ENCODE measurements at regions not wholly inside any gene's neighbourhood (a gene's known extent, or its start where the extent isn't known, plus 50 kb on each side); places are given as distances from the start of the nearest gene placed in this dataset.
"Not testable (repeated sequence)": the region's sequence is repeated elsewhere in the genome, so short reads cannot be mapped to it uniquely, and the experiment has no call there.

- no peak for DNase-seq (ENCODE audit: low read depth in 2 of 3, low spot score in 2 of 3)
Measured at GRCh38 chr12:125549171-125549570, 483.9 kb downstream of the AACS start.

GRCh38 chr12:125549836-125550235 lies 484.6 kb downstream of the AACS start:
- no peak for DNase-seq (ENCODE audit: low read depth in 2 of 3, low spot score in 2 of 3)

GRCh38 chr12:125552295-125552694 lies 487.1 kb downstream of the AACS start:
- no peak for DNase-seq (ENCODE audit: low read depth in 2 of 3, low spot score in 2 of 3)

DNA sequence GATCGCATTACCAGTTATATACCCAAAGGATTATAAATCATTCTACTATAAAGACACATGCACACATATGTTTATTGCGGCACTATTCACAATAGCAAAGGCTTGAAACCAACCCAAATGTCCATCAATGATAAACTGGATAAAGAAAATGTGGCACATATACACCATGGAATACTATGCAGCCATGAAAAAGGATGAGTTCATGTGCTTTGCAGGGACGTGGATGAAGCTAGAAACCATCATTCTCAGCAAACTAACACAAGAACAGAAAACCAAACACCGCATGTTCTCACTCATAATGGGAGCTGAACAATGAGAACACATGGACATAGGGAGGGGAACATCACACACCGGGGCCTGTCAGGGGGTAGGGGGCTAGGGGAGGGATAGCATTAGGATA lies 495.8 kb downstream of the AACS start:
- DNase-seq (ENCODE audit: low read depth in 2 of 3, low spot score in 2 of 3): not testable (repeated sequence)

DNA sequence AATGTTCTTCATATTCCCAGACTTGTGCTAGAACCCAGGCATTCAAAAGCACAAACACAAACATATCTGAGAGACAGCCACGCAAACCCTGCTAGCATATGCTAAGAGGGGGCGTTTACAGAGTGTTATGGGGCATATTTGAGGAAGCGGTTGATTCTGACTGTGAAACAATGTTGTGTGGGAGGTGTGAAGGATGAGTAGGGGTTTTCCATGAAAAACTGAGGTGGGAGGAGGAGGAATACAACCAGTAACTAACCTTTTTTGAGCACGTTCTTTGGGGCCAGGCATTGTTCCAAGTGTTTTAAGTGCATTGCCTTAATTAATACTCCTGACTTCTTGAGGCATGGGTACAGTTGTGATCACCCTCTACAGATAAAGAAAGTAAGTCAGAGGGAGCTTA lies 499.5 kb downstream of the AACS start:
- no peak for DNase-seq (ENCODE audit: low read depth in 2 of 3, low spot score in 2 of 3)

GRCh38 chr12:125567581-125567980 lies 502.3 kb downstream of the AACS start:
- no peak for DNase-seq (ENCODE audit: low read depth in 2 of 3, low spot score in 2 of 3)

DNA sequence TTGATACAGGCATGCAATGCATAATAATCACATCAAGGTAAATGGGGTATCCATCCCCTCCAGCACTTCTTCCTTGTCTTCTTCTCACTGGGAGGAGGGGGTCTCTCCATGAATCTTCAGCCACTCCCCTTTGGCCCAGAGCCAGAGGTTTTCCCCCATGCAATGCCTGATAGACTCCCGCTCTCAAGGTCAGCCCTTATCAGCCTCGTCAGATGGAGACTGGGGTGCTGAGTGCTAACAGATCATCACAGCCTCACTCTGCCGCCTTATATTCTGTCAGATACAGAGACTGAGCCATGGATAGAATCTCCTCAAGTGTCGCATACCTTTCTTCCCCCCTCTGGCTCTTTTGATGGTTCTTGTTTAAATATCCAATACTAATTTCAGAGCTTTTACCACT lies 503.1 kb downstream of the AACS start:
- DNase-seq (ENCODE audit: low read depth in 2 of 3, low spot score in 2 of 3): no peak

GRCh38 chr12:125573271-125573670 lies 508.0 kb downstream of the AACS start:
- DNase-seq (ENCODE audit: low read depth in 2 of 3, low spot score in 2 of 3): no peak

DNA sequence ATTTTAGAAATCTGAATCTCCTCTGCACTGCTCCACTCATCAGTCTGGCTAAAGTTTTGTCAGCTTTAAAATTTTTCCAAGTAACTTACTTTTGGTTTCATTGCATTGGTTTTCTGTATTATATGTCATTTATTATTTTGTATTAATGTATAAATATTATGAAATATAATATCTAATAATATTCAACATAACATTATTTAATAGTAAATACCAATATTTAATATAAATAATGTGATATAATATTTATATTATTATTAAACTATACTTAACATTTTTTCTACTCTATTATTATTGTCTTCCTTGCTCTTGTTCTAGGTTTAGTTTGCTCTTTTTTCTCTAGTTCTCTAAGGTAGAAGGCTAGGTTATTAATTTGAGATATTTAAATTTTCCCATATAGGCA lies 512.1 kb downstream of the AACS start:
- DNase-seq (ENCODE audit: low read depth in 2 of 3, low spot score in 2 of 3): no peak

DNA sequence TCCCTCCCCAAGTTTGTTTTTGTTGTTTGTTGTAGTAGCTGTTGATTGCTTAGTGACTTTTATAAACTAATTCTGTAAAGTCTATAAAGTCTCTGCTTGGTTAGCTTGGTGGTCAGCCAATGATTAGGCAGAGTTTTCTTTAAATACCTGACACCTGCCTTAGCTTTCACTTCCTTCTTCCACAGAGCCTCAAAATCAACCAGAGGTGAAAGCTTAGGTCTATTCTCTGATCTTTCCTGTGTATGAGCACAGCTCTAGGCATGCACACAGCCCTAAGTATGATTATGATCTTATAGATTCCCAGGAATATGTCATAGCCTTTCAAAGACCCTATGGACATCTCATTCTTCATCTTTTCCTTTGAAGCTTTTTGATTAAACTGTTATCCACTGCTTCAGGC lies 514.7 kb downstream of the AACS start:
- no peak for DNase-seq (ENCODE audit: low read depth in 2 of 3, low spot score in 2 of 3)

DNA sequence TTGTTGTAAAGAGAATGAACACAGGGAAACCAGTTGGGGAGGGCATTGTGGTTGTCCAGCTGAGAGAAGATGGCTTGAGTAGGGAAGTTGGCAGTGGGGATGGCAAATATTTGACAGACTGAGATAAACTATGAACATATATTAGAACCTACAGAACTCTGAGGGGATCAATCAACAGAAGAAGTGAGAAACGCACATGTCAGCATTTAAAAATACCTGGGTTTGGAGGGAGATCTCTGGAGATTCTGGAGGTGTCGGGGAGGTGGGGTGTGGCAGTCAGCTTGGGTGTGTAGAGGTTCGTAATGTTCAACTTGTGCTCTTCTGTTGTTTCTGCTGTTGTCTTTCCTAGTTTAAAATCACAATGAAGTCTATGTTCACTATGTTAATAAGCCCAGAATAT lies 517.8 kb downstream of the AACS start:
- no peak for DNase-seq (ENCODE audit: low read depth in 2 of 3, low spot score in 2 of 3)

DNA sequence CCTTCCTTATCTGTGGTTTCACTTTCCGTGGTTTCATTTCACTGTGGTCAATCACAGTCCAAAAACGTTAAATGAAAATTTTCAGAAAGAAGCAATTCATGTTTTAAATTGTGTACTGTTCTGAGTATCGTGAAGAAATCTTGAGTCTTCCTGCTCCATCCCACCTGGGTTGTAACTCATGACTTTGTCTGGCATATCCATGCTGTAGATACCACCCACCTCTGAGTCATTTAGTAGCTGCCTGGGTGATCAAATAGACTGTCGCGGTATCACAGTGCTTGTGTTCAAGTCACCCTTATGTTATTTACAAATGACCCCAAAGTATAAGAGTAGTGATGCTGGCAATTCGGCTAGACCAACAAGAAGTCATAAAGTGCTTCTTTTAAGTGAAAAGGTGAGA lies 521.2 kb downstream of the AACS start:
- no peak for DNase-seq (ENCODE audit: low read depth in 2 of 3, low spot score in 2 of 3)

GRCh38 chr12:125593269-125593668 lies 528.0 kb downstream of the AACS start:
- no peak for DNase-seq (ENCODE audit: low read depth in 2 of 3, low spot score in 2 of 3)

DNA sequence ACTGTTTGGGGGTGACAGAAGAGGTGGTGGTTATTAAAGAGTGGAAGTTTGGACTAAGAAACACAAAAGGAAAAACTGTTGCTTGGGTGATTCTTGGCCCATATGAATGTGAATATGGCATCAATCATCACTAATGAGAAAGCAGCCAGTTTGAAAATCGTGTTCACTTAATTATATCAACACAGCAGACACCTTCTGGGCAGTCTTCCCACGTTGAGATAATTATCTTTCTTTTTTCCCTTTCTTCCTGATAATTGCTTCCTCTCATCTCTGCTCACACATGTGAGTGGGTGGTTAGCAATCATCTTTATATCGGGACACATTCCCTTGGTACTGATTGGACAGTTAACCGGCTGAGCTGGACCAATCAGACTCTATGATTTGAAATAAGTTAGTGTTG lies 539.7 kb downstream of the AACS start:
- DNase-seq (ENCODE audit: low read depth in 2 of 3, low spot score in 2 of 3): no peak

- no peak for DNase-seq (ENCODE audit: low read depth in 2 of 3, low spot score in 2 of 3)
Measured at GRCh38 chr12:125606312-125606711, 541.1 kb downstream of the AACS start.

DNA sequence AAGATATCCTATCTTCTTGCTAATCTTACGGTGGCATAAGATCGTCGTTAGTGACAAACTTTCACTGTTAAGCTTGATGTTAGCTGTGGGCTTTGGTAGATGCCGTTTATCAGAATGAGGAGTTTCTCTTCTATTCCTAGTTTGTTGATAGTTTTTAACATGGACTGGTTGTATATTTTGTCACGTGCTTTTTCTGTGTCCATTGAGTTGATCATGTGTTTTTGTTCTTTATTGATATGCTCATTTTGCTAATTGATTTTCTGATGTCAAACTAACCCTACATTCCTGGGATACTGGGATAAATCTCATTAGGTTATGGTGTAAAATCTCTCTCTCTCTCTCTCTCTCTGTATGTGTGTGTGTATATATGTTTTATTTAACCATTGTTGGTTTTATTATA lies 545.1 kb downstream of the AACS start:
- no peak for DNase-seq (ENCODE audit: low read depth in 2 of 3, low spot score in 2 of 3)

GRCh38 chr12:125610971-125611370 lies 545.7 kb downstream of the AACS start:
- no peak for DNase-seq (ENCODE audit: low read depth in 2 of 3, low spot score in 2 of 3)

- DNase-seq (ENCODE audit: low read depth in 2 of 3, low spot score in 2 of 3): no peak
Measured at GRCh38 chr12:125614058-125614457, 548.8 kb downstream of the AACS start.

DNA sequence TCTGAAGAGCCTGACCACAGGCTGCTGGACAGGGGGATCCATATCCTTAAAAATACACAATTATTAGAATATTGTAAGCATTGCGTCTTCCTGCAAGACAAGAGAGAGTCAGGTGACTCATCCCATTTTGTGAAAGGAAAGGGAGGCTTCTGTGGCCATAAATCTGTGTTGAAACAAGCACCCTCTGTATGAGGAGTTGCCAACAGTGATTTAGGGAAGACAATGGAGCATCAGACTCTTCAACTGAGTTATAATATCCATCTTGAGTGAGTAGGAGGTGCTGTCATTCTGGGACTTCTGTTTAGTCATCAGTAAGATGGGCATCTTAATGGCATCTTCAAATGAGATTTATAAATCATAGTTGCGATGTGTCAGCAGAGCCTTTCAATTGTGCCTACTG lies 554.5 kb downstream of the AACS start:
- no peak for DNase-seq (ENCODE audit: low read depth in 2 of 3, low spot score in 2 of 3)

- no peak for DNase-seq (ENCODE audit: low read depth in 2 of 3, low spot score in 2 of 3)
Measured at GRCh38 chr12:125633686-125634085, 568.5 kb downstream of the AACS start.

- DNase-seq (ENCODE audit: low read depth in 2 of 3, low spot score in 2 of 3): no peak
Measured at GRCh38 chr12:125634813-125635212, 569.6 kb downstream of the AACS start.

GRCh38 chr12:125639826-125640225 lies 574.6 kb downstream of the AACS start:
- DNase-seq (ENCODE audit: low read depth in 2 of 3, low spot score in 2 of 3): no peak

- no peak for DNase-seq (ENCODE audit: low read depth in 2 of 3, low spot score in 2 of 3)
Measured at GRCh38 chr12:125643055-125643454, 577.8 kb downstream of the AACS start.

- DNase-seq (ENCODE audit: low read depth in 2 of 3, low spot score in 2 of 3): no peak
Measured at GRCh38 chr12:125645724-125646123, 580.5 kb downstream of the AACS start.

Data from activated CD8-positive, alpha-beta memory T cell treated with anti-CD3 and anti-CD28 coated beads for 48 hours (primary cell).